ENCODE measurements at regions not wholly inside any gene's neighbourhood (a gene's known extent, or its start where the extent isn't known, plus 50 kb on each side); places are given as distances from the start of the nearest gene placed in this dataset.

- intact Hi-C loops (cut with DNase I; ENCODE audit: low total_unique reads), result no loop called here
- no peak overlapping the region for H3K4me3 ChIP-seq (ENCODE audit: low read depth, poor library complexity, severe bottlenecking)
- 96 to 100% methylated on average over 2 of the region's 2 CpGs for WGBS, 2 donors
- no peak for TF ChIP-seq POLR2A (IDR thresholded peaks at IDR 0.05)
- no peak for DNase-seq (ENCODE audit: low spot score in 2 of 2)
These were observed 440.0 kb upstream of the PLXNA2 start for GRCh38 chr1:208684192-208684591.

GRCh38 chr1:208686592-208686991 is 442.4 kb upstream of the PLXNA2 start:
- TF ChIP-seq CTCF (IDR thresholded peaks at IDR 0.05) (no peak), POLR2A (IDR thresholded peaks at IDR 0.05) (no peak)
- intact Hi-C loops (cut with DNase I; ENCODE audit: low total_unique reads), result no loop called here
- no peak for DNase-seq (ENCODE audit: low spot score in 2 of 2)
- no peak overlapping the region for H3K4me3 ChIP-seq (ENCODE audit: low read depth, poor library complexity, severe bottlenecking)
- WGBS, 2 donors, result 82% methylated on average over 2 of the region's 2 CpGs

- H3K4me3 ChIP-seq (ENCODE audit: low read depth, poor library complexity, severe bottlenecking), result no peak overlapping the region
- TF ChIP-seq POLR2A (IDR thresholded peaks at IDR 0.05) (no peak), CTCF (IDR thresholded peaks at IDR 0.05) (no peak)
- intact Hi-C loops (cut with DNase I; ENCODE audit: low total_unique reads), result no loop called here
- DNase-seq (ENCODE audit: low spot score in 2 of 2), result no peak
- WGBS, 2 donors, result 90 to 94% methylated on average over 2 of the region's 2 CpGs
These were observed 444.6 kb upstream of the PLXNA2 start for GRCh38 chr1:208688656-208689315.

GRCh38 chr1:208691012-208691411 is 446.8 kb upstream of the PLXNA2 start:
- intact Hi-C loops (cut with DNase I; ENCODE audit: low total_unique reads), result loop anchor here (2.0 kb wide), 1 partner anchor 22 kb away; no protein-coding TSS in a partner anchor
- H3K4me3 ChIP-seq (ENCODE audit: low read depth, poor library complexity, severe bottlenecking), result no peak overlapping the region
- no peak for DNase-seq (ENCODE audit: low spot score in 2 of 2)
- TF ChIP-seq CTCF (IDR thresholded peaks at IDR 0.05) (no peak), POLR2A (IDR thresholded peaks at IDR 0.05) (no peak)
- 54 to 56% methylated on average over 3 of the region's 3 CpGs for WGBS, 2 donors

- 58 to 61% methylated on average over 4 of the region's 4 CpGs for WGBS, 2 donors
- H3K4me3 ChIP-seq (ENCODE audit: low read depth, poor library complexity, severe bottlenecking), result no peak overlapping the region
- DNase-seq (ENCODE audit: low spot score in 2 of 2), result no peak
- intact Hi-C loops (cut with DNase I; ENCODE audit: low total_unique reads), result no loop called here
- TF ChIP-seq CTCF (IDR thresholded peaks at IDR 0.05), result no peak
- TF ChIP-seq POLR2A (IDR thresholded peaks at IDR 0.05), result no peak
These were observed 465.8 kb upstream of the PLXNA2 start for GRCh38 chr1:208709981-208710380.

GRCh38 chr1:208714323-208714722 is 470.1 kb upstream of the PLXNA2 start:
- no peak overlapping the region for H3K4me3 ChIP-seq (ENCODE audit: low read depth, poor library complexity, severe bottlenecking)
- DNase-seq (ENCODE audit: low spot score in 2 of 2), result no peak
- TF ChIP-seq CTCF (IDR thresholded peaks at IDR 0.05) (no peak), POLR2A (IDR thresholded peaks at IDR 0.05) (no peak)
- intact Hi-C loops (cut with DNase I; ENCODE audit: low total_unique reads), result no loop called here
- WGBS, 2 donors, result 94 to 95% methylated on average over 4 of the region's 4 CpGs

Data from lower leg skin (tissue), 4 donors.